Upper lobe of right lung (tissue), 1 donor: ENCODE measurements at regions not wholly inside any gene's neighbourhood (a gene's known extent, or its start where the extent isn't known, plus 50 kb on each side); places are given as distances from the start of the nearest gene placed in this dataset.

ENCODE experiments used
- ATAC-seq: fragments of 200-7000 bp; cut with Tn5 transposase; one replicate; pipeline ENCODE4 v1.9.1; 2020; ENCODE audit warnings: mild to moderate bottlenecking, moderate library complexity
- DNase-seq: peaks from one replicate; pipeline ENCODE4 v3.0.0-alpha.2; 2020
- H3K27ac ChIP-seq: fragments of 200-600 bp; one replicate; pipeline ENCODE4 v1.8.0; 2022
- H3K27me3 ChIP-seq: fragments of 200-600 bp; one replicate; pipeline ENCODE4 v1.8.0; 2022; ENCODE audit warnings: mild to moderate bottlenecking
- H3K36me3 ChIP-seq: fragments of 200-600 bp; one replicate; pipeline ENCODE4 v1.8.0; 2022
- H3K4me1 ChIP-seq: fragments of 200-600 bp; one replicate; pipeline ENCODE4 v1.8.0; 2022
- H3K4me3 ChIP-seq: fragments of 200-600 bp; one replicate; pipeline ENCODE4 v1.8.0; 2022; ENCODE audit warnings: mild to moderate bottlenecking
- H3K9me3 ChIP-seq: fragments of 200-600 bp; one replicate; pipeline ENCODE4 v1.8.0; 2022
- CTCF ChIP-seq: fragments of 200-600 bp; IDR thresholded peaks from one replicate; pipeline ENCODE4 v1.8.0; 2022; ENCODE audit warnings: antibody characterized with exemption
- intact Hi-C: fragments of 100-400 bp; cut with DNase I; formaldehyde crosslinking; loops from one replicate; pipeline ENCODE4 v1.11.0; 2022
- donor health status: DM: no; HTN: yes; CAD: no; lungs with severe emphysema.

GRCh38 chr15:93819826-93820225 is 411.5 kb upstream of the MCTP2 start:
- H3K27ac ChIP-seq: no peak overlapping the region
- intact Hi-C loops: no loop called here
- H3K36me3 ChIP-seq: no peaks in the 10 kb centered on the region
- H3K4me3 ChIP-seq: no peak overlapping the region
- H3K4me1 ChIP-seq: no peaks in the 10 kb centered on the region
- no peaks in the 10 kb centered on the region for H3K27me3 ChIP-seq
- TF ChIP-seq CTCF: no peak
- H3K9me3 ChIP-seq: no peaks in the 10 kb centered on the region
- DNase-seq (no peak), ATAC-seq (no peak)

- intact Hi-C loops: no loop called here
- ATAC-seq: no peak
- no peak for TF ChIP-seq CTCF
- H3K9me3 ChIP-seq: no peaks in the 10 kb centered on the region
- no peaks in the 10 kb centered on the region for H3K36me3 ChIP-seq
- H3K27me3 ChIP-seq: no peaks in the 10 kb centered on the region
- no peak for DNase-seq
- no peaks in the 10 kb centered on the region for H3K4me1 ChIP-seq
- no peak overlapping the region for H3K27ac ChIP-seq
- no peak overlapping the region for H3K4me3 ChIP-seq
Measured at GRCh38 chr15:93816815-93817214, 414.5 kb upstream of the MCTP2 start.

GRCh38 chr15:93811305-93811704 is 420.1 kb upstream of the MCTP2 start:
- ATAC-seq: no peak
- no peaks in the 10 kb centered on the region for H3K36me3 ChIP-seq

GRCh38 chr15:93809516-93809915 is 421.8 kb upstream of the MCTP2 start:
- no peaks in the 10 kb centered on the region for H3K9me3 ChIP-seq
- TF ChIP-seq CTCF: no peak
- intact Hi-C loops: no loop called here

More at GRCh38 chr15:93811305-93811704, 420.1 kb upstream of the MCTP2 start:
- intact Hi-C loops: no loop called here
- H3K4me1 ChIP-seq: no peaks in the 10 kb centered on the region
- no peak overlapping the region for H3K27ac ChIP-seq
- H3K4me3 ChIP-seq: no peak overlapping the region
- no peak for TF ChIP-seq CTCF
- no peaks in the 10 kb centered on the region for H3K27me3 ChIP-seq
- DNase-seq: no peak
- no peaks in the 10 kb centered on the region for H3K9me3 ChIP-seq

GRCh38 chr15:93803421-93804152 is 427.8 kb upstream of the MCTP2 start:
- TF ChIP-seq CTCF: no peak

More at GRCh38 chr15:93809516-93809915, 421.8 kb upstream of the MCTP2 start:
- no peaks in the 10 kb centered on the region for H3K27me3 ChIP-seq
- no peak for DNase-seq
- H3K36me3 ChIP-seq: no peaks in the 10 kb centered on the region
- no peaks in the 10 kb centered on the region for H3K4me1 ChIP-seq
- no peak overlapping the region for H3K27ac ChIP-seq
- ATAC-seq: no peak
- H3K4me3 ChIP-seq: no peak overlapping the region

More at GRCh38 chr15:93803421-93804152, 427.8 kb upstream of the MCTP2 start:
- no peaks in the 10 kb centered on the region for H3K9me3 ChIP-seq
- no peak for ATAC-seq
- intact Hi-C loops: no loop called here
- no peak for DNase-seq
- no peak overlapping the region for H3K4me3 ChIP-seq
- H3K4me1 ChIP-seq: no peaks in the 10 kb centered on the region
- no peaks in the 10 kb centered on the region for H3K27me3 ChIP-seq
- no peaks in the 10 kb centered on the region for H3K36me3 ChIP-seq
- H3K27ac ChIP-seq: no peak overlapping the region
